ENCODE measurements at regions not wholly inside any gene's neighbourhood (a gene's known extent, or its start where the extent isn't known, plus 50 kb on each side); places are given as distances from the start of the nearest gene placed in this dataset.

- H3K27ac ChIP-seq (ENCODE audit: low read depth, low read length): no peak overlapping the region
- H3K36me3 ChIP-seq (ENCODE audit: control insufficient read depth in 1 of 2, insufficient read depth in 2 of 2, low read length in 2 of 2): no peaks in the 10 kb centered on the region
Observed at GRCh38 chr6:51283723-51284355, 465.2 kb downstream of the TFAP2B start.

GRCh38 chr6:51285876-51286275 lies 467.2 kb downstream of the TFAP2B start:
- Histone ChIP-seq H3K9me3 (ENCODE audit: control insufficient read depth in 1 of 2, low read length in 2 of 2) (no peaks in the 10 kb centered on the region), H3K9ac (ENCODE audit: low read depth in 1 of 2, low read length in 2 of 2) (no peak overlapping the region), H3K27me3 (ENCODE audit: control insufficient read depth in 1 of 2, insufficient read depth in 2 of 2, low read length in 2 of 2) (no peaks in the 10 kb centered on the region), H3K27ac (ENCODE audit: low read depth, low read length) (no peak overlapping the region), H3K4me1 (ENCODE audit: control insufficient read depth in 1 of 2, insufficient read depth in 2 of 2, low read length in 2 of 2) (no peaks in the 10 kb centered on the region), H3K36me3 (ENCODE audit: control insufficient read depth in 1 of 2, insufficient read depth in 2 of 2, low read length in 2 of 2) (no peaks in the 10 kb centered on the region), H3K4me3 (ENCODE audit: low read depth in 1 of 2, low read length in 2 of 2) (no peak overlapping the region)

More at GRCh38 chr6:51283723-51284355, 465.2 kb downstream of the TFAP2B start:
- H3K9ac ChIP-seq (ENCODE audit: low read depth in 1 of 2, low read length in 2 of 2): no peak overlapping the region
- no peaks in the 10 kb centered on the region for H3K27me3 ChIP-seq (ENCODE audit: control insufficient read depth in 1 of 2, insufficient read depth in 2 of 2, low read length in 2 of 2)
- H3K4me1 ChIP-seq (ENCODE audit: control insufficient read depth in 1 of 2, insufficient read depth in 2 of 2, low read length in 2 of 2): no peaks in the 10 kb centered on the region
- H3K4me3 ChIP-seq (ENCODE audit: low read depth in 1 of 2, low read length in 2 of 2): no peak overlapping the region
- no peaks in the 10 kb centered on the region for H3K9me3 ChIP-seq (ENCODE audit: control insufficient read depth in 1 of 2, low read length in 2 of 2)

GRCh38 chr6:51289041-51289440 lies 470.4 kb downstream of the TFAP2B start:
- no peaks in the 10 kb centered on the region for H3K27me3 ChIP-seq (ENCODE audit: control insufficient read depth in 1 of 2, insufficient read depth in 2 of 2, low read length in 2 of 2)
- no peaks in the 10 kb centered on the region for H3K4me1 ChIP-seq (ENCODE audit: control insufficient read depth in 1 of 2, insufficient read depth in 2 of 2, low read length in 2 of 2)
- H3K27ac ChIP-seq (ENCODE audit: low read depth, low read length): no peak overlapping the region
- no peaks in the 10 kb centered on the region for H3K36me3 ChIP-seq (ENCODE audit: control insufficient read depth in 1 of 2, insufficient read depth in 2 of 2, low read length in 2 of 2)
- no peak overlapping the region for H3K9ac ChIP-seq (ENCODE audit: low read depth in 1 of 2, low read length in 2 of 2)
- H3K4me3 ChIP-seq (ENCODE audit: low read depth in 1 of 2, low read length in 2 of 2): no peak overlapping the region
- no peaks in the 10 kb centered on the region for H3K9me3 ChIP-seq (ENCODE audit: control insufficient read depth in 1 of 2, low read length in 2 of 2)

GRCh38 chr6:51292659-51293058 lies 474.0 kb downstream of the TFAP2B start:
- Histone ChIP-seq H3K9me3 (ENCODE audit: control insufficient read depth in 1 of 2, low read length in 2 of 2) (no peaks in the 10 kb centered on the region), H3K36me3 (ENCODE audit: control insufficient read depth in 1 of 2, insufficient read depth in 2 of 2, low read length in 2 of 2) (no peaks in the 10 kb centered on the region), H3K27me3 (ENCODE audit: control insufficient read depth in 1 of 2, insufficient read depth in 2 of 2, low read length in 2 of 2) (no peaks in the 10 kb centered on the region), H3K4me3 (ENCODE audit: low read depth in 1 of 2, low read length in 2 of 2) (no peak overlapping the region), H3K4me1 (ENCODE audit: control insufficient read depth in 1 of 2, insufficient read depth in 2 of 2, low read length in 2 of 2) (no peaks in the 10 kb centered on the region), H3K9ac (ENCODE audit: low read depth in 1 of 2, low read length in 2 of 2) (no peak overlapping the region), H3K27ac (ENCODE audit: low read depth, low read length) (no peak overlapping the region)

GRCh38 chr6:51299621-51300380 lies 481.1 kb downstream of the TFAP2B start:
- no peak overlapping the region for H3K27ac ChIP-seq (ENCODE audit: low read depth, low read length)
- no peaks in the 10 kb centered on the region for H3K9me3 ChIP-seq (ENCODE audit: control insufficient read depth in 1 of 2, low read length in 2 of 2)
- no peak overlapping the region for H3K4me3 ChIP-seq (ENCODE audit: low read depth in 1 of 2, low read length in 2 of 2)
- H3K4me1 ChIP-seq (ENCODE audit: control insufficient read depth in 1 of 2, insufficient read depth in 2 of 2, low read length in 2 of 2): no peaks in the 10 kb centered on the region
- H3K27me3 ChIP-seq (ENCODE audit: control insufficient read depth in 1 of 2, insufficient read depth in 2 of 2, low read length in 2 of 2): no peaks in the 10 kb centered on the region
- no peak overlapping the region for H3K9ac ChIP-seq (ENCODE audit: low read depth in 1 of 2, low read length in 2 of 2)
- H3K36me3 ChIP-seq (ENCODE audit: control insufficient read depth in 1 of 2, insufficient read depth in 2 of 2, low read length in 2 of 2): no peaks in the 10 kb centered on the region

- Histone ChIP-seq H3K27me3 (ENCODE audit: control insufficient read depth in 1 of 2, insufficient read depth in 2 of 2, low read length in 2 of 2) (no peaks in the 10 kb centered on the region), H3K9ac (ENCODE audit: low read depth in 1 of 2, low read length in 2 of 2) (no peak overlapping the region), H3K9me3 (ENCODE audit: control insufficient read depth in 1 of 2, low read length in 2 of 2) (no peaks in the 10 kb centered on the region), H3K36me3 (ENCODE audit: control insufficient read depth in 1 of 2, insufficient read depth in 2 of 2, low read length in 2 of 2) (no peaks in the 10 kb centered on the region), H3K4me3 (ENCODE audit: low read depth in 1 of 2, low read length in 2 of 2) (no peak overlapping the region), H3K27ac (ENCODE audit: low read depth, low read length) (no peak overlapping the region), H3K4me1 (ENCODE audit: control insufficient read depth in 1 of 2, insufficient read depth in 2 of 2, low read length in 2 of 2) (no peaks in the 10 kb centered on the region)
Observed at GRCh38 chr6:51300510-51300909, 481.8 kb downstream of the TFAP2B start.

GRCh38 chr6:51301962-51302361 lies 483.3 kb downstream of the TFAP2B start:
- Histone ChIP-seq H3K27me3 (ENCODE audit: control insufficient read depth in 1 of 2, insufficient read depth in 2 of 2, low read length in 2 of 2) (no peaks in the 10 kb centered on the region), H3K4me3 (ENCODE audit: low read depth in 1 of 2, low read length in 2 of 2) (no peak overlapping the region), H3K27ac (ENCODE audit: low read depth, low read length) (no peak overlapping the region), H3K9me3 (ENCODE audit: control insufficient read depth in 1 of 2, low read length in 2 of 2) (no peaks in the 10 kb centered on the region), H3K9ac (ENCODE audit: low read depth in 1 of 2, low read length in 2 of 2) (no peak overlapping the region), H3K4me1 (ENCODE audit: control insufficient read depth in 1 of 2, insufficient read depth in 2 of 2, low read length in 2 of 2) (no peaks in the 10 kb centered on the region), H3K36me3 (ENCODE audit: control insufficient read depth in 1 of 2, insufficient read depth in 2 of 2, low read length in 2 of 2) (no peaks in the 10 kb centered on the region)

- Histone ChIP-seq H3K9me3 (ENCODE audit: control insufficient read depth in 1 of 2, low read length in 2 of 2) (no peaks in the 10 kb centered on the region), H3K27me3 (ENCODE audit: control insufficient read depth in 1 of 2, insufficient read depth in 2 of 2, low read length in 2 of 2) (no peaks in the 10 kb centered on the region), H3K36me3 (ENCODE audit: control insufficient read depth in 1 of 2, insufficient read depth in 2 of 2, low read length in 2 of 2) (no peaks in the 10 kb centered on the region), H3K4me1 (ENCODE audit: control insufficient read depth in 1 of 2, insufficient read depth in 2 of 2, low read length in 2 of 2) (no peaks in the 10 kb centered on the region), H3K9ac (ENCODE audit: low read depth in 1 of 2, low read length in 2 of 2) (no peak overlapping the region), H3K4me3 (ENCODE audit: low read depth in 1 of 2, low read length in 2 of 2) (no peak overlapping the region), H3K27ac (ENCODE audit: low read depth, low read length) (no peak overlapping the region)
Observed at GRCh38 chr6:51302431-51302830, 483.8 kb downstream of the TFAP2B start.

GRCh38 chr6:51303338-51303737 lies 484.7 kb downstream of the TFAP2B start:
- H3K27ac ChIP-seq (ENCODE audit: low read depth, low read length): no peak overlapping the region
- H3K36me3 ChIP-seq (ENCODE audit: control insufficient read depth in 1 of 2, insufficient read depth in 2 of 2, low read length in 2 of 2): no peaks in the 10 kb centered on the region
- no peaks in the 10 kb centered on the region for H3K27me3 ChIP-seq (ENCODE audit: control insufficient read depth in 1 of 2, insufficient read depth in 2 of 2, low read length in 2 of 2)
- no peak overlapping the region for H3K4me3 ChIP-seq (ENCODE audit: low read depth in 1 of 2, low read length in 2 of 2)
- no peak overlapping the region for H3K9ac ChIP-seq (ENCODE audit: low read depth in 1 of 2, low read length in 2 of 2)
- H3K4me1 ChIP-seq (ENCODE audit: control insufficient read depth in 1 of 2, insufficient read depth in 2 of 2, low read length in 2 of 2): no peaks in the 10 kb centered on the region
- H3K9me3 ChIP-seq (ENCODE audit: control insufficient read depth in 1 of 2, low read length in 2 of 2): no peaks in the 10 kb centered on the region

- no peaks in the 10 kb centered on the region for H3K36me3 ChIP-seq (ENCODE audit: control insufficient read depth in 1 of 2, insufficient read depth in 2 of 2, low read length in 2 of 2)
- no peak overlapping the region for H3K4me3 ChIP-seq (ENCODE audit: low read depth in 1 of 2, low read length in 2 of 2)
- no peak overlapping the region for H3K9ac ChIP-seq (ENCODE audit: low read depth in 1 of 2, low read length in 2 of 2)
Observed at GRCh38 chr6:51314965-51315364, 496.3 kb downstream of the TFAP2B start.

More at GRCh38 chr6:51314965-51315364, 496.3 kb downstream of the TFAP2B start:
- H3K4me1 ChIP-seq (ENCODE audit: control insufficient read depth in 1 of 2, insufficient read depth in 2 of 2, low read length in 2 of 2): no peaks in the 10 kb centered on the region
- H3K9me3 ChIP-seq (ENCODE audit: control insufficient read depth in 1 of 2, low read length in 2 of 2): no peaks in the 10 kb centered on the region
- no peaks in the 10 kb centered on the region for H3K27me3 ChIP-seq (ENCODE audit: control insufficient read depth in 1 of 2, insufficient read depth in 2 of 2, low read length in 2 of 2)
- no peak overlapping the region for H3K27ac ChIP-seq (ENCODE audit: low read depth, low read length)

Measured in duodenal mucosa (tissue), 2 donors.